Naive thymus-derived CD8-positive, alpha-beta T cell (primary cell): ENCODE measurements at regions not wholly inside any gene's neighbourhood (a gene's known extent, or its start where the extent isn't known, plus 50 kb on each side); places are given as distances from the start of the nearest gene placed in this dataset.
"Not testable (repeated sequence)": the region's sequence is repeated elsewhere in the genome, so short reads cannot be mapped to it uniquely, and the experiment has no call there.

Experiments used
- ATAC-seq, 2 donors: fragments of 150-1000 bp; cut with Tn5 transposase in 1 of 2; sonication (Bioruptor Pico), chemical (Tn5 transposase) in 1 of 2; 1 replicate in 1 of 2; 2 replicates in 1 of 2; pipeline ENCODE4 v1.10.0; 2021; ENCODE audit warnings: mild to moderate bottlenecking in 2 of 2, moderate library complexity in 2 of 2
- POLR2A ChIA-PET: fragments of 350-600 bp; sonication (Branson Sonifier 250); formaldehyde crosslinking; loops from one replicate; lab custom pipeline; 2021; ENCODE audit warnings: antibody characterized with exemption; lab: Charles Lee
- DNase-seq, 10 donors: peaks; one replicate each; pipeline versions ENCODE4 v3.0.0 to v3.0.0-alpha.2; 2020 to 2022
- H3K27ac Mint-ChIP-seq, 10 donors: one replicate each; pipeline ENCODE4 v1.8.0; 2020 to 2022; ENCODE audit warnings: mild to moderate bottlenecking in 10 of 10, mixed read lengths in 10 of 10, moderate library complexity in 4 of 10, inconsistent platforms in 1 of 10
- H3K27me3 Mint-ChIP-seq, 5 donors: one replicate each; pipeline ENCODE4 v1.8.0; 2021 to 2022; ENCODE audit warnings: mixed read lengths in 5 of 5
- H3K36me3 Mint-ChIP-seq, 3 donors: one replicate each; pipeline ENCODE4 v1.8.0; 2020 to 2022; ENCODE audit warnings: mixed read lengths in 3 of 3, mild to moderate bottlenecking in 2 of 3, inconsistent platforms in 1 of 3
- H3K4me1 Mint-ChIP-seq, 4 donors: one replicate each; pipeline ENCODE4 v1.8.0; 2021 to 2022; ENCODE audit warnings: mixed read lengths in 4 of 4
- H3K4me3 Mint-ChIP-seq, 10 donors: one replicate each; pipeline ENCODE4 v1.8.0; 2020 to 2022; ENCODE audit warnings: mild to moderate bottlenecking in 10 of 10, mixed read lengths in 10 of 10, moderate library complexity in 6 of 10, inconsistent platforms in 1 of 10
- H3K9me3 Mint-ChIP-seq, 9 donors: one replicate each; pipeline ENCODE4 v1.8.0; 2020 to 2022; ENCODE audit warnings: mixed read lengths in 9 of 9, mild to moderate bottlenecking in 3 of 9, inconsistent platforms in 1 of 9, moderate library complexity in 1 of 9

DNA sequence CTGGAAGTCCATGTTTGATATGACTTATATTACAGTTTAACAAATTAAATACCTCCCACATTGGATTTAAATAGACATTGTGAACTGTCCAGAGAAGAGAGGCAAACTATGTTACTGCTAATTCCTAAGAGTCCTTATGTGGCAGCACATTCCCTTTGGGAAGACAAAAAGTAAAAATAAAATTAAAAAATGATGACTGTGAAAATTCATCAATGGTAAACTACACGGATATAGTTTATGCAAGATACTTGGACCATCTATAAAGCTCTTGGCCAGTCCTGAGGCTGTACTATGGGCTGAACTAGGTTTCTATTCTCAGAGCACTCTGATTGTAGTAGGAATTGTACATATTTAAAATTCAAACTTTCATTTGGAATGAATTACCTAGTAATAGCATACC lies 206.4 kb downstream of the LRRK2 start:
- no peaks in the 10 kb centered on the region for H3K4me1 Mint-ChIP-seq

DNA sequence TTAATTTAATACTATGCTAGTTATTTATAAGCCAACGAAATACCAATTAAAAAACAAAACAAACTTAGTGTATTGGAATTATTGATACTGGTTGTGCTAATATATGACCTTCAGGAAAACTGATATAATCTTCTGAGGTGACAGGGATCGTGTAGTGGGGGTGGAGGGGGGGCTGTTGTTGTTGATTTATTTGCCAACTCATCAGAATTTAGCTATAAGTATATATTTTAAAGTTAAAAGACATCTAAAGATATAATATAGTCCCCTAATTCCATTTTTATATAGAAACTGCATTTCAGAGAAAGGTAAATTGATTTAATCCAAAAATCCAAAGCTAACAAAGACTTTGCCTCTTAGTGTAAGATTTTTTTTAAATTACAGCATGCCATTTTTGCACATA lies 210.5 kb downstream of the LRRK2 start:
- no peaks in the 10 kb centered on the region for H3K27me3 Mint-ChIP-seq
- H3K27ac Mint-ChIP-seq: no peak overlapping the region
- peaks cover 0 to 3% (median 0%) of the 10 kb centered on the region in 9 donors for H3K9me3 Mint-ChIP-seq
- POLR2A ChIA-PET: no interaction called here
- H3K36me3 Mint-ChIP-seq: no peaks in the 10 kb centered on the region
- DNase-seq (no peak), ATAC-seq (no peak)
- H3K4me1 Mint-ChIP-seq: no peaks in the 10 kb centered on the region
- no peak overlapping the region for H3K4me3 Mint-ChIP-seq

More for the DNA sequence above, 206.4 kb downstream of the LRRK2 start:
- no peak for DNase-seq
- Mint-ChIP-seq H3K4me3 (no peak overlapping the region), H3K9me3 (peaks cover 0 to 2% (median 0%) of the 10 kb centered on the region in 9 donors), H3K36me3 (no peaks in the 10 kb centered on the region), H3K27me3 (no peaks in the 10 kb centered on the region), H3K27ac (no peak overlapping the region)
- POLR2A ChIA-PET: no interaction called here
- ATAC-seq: no peak

DNA sequence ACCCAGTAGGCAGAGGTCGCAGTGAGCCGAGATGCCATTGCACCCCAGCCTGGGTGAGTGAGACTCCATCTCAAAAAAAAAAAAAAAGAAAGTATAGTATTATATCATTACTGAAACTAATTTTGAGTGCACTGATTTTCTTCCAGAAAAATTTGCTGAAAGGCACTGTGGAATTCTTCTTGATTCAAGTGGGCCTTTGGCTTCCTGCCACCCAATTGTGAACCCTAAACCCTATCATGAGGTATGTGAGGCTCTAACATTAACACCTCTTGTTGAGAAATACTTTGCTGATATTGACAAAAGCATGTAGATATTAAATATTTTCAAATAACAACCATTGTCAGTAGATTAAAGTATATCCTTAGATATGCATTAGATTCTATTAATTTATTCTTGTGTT lies 211.2 kb downstream of the LRRK2 start:
- no peaks in the 10 kb centered on the region for H3K27me3 Mint-ChIP-seq
- POLR2A ChIA-PET: no interaction called here

DNA sequence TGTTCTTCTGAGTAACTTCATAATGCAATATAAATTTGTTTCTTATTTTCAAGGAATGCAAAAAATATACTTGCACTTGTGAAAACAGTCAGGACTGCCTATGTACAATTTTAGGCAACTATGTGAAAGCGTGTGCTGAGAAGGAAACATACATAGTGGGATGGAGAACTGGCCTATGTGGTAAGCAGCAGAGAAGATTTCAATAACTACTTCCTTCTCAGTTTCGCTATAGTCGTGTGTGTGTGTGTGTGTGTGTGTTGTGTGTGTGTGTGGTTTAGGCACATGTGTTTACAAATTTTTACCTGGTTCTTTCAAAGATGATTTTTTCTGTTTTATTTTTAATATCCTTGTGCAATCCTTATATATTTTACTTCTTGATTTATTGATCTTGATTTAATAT lies 211.8 kb downstream of the LRRK2 start:
- no peak for ATAC-seq
- Mint-ChIP-seq H3K4me1 (no peaks in the 10 kb centered on the region), H3K9me3 (peaks cover 0 to 3% (median 0%) of the 10 kb centered on the region in 9 donors), H3K4me3 (no peak overlapping the region), H3K27ac (no peak overlapping the region), H3K27me3 (no peaks in the 10 kb centered on the region), H3K36me3 (no peaks in the 10 kb centered on the region)
- POLR2A ChIA-PET: no interaction called here
- no peak for DNase-seq

More for the DNA sequence above, 211.2 kb downstream of the LRRK2 start:
- peaks cover 0 to 3% (median 0%) of the 10 kb centered on the region in 9 donors for H3K9me3 Mint-ChIP-seq
- DNase-seq (no peak), ATAC-seq (no peak)
- no peaks in the 10 kb centered on the region for H3K36me3 Mint-ChIP-seq
- no peak overlapping the region for H3K4me3 Mint-ChIP-seq
- no peak overlapping the region for H3K27ac Mint-ChIP-seq
- no peaks in the 10 kb centered on the region for H3K4me1 Mint-ChIP-seq

DNA sequence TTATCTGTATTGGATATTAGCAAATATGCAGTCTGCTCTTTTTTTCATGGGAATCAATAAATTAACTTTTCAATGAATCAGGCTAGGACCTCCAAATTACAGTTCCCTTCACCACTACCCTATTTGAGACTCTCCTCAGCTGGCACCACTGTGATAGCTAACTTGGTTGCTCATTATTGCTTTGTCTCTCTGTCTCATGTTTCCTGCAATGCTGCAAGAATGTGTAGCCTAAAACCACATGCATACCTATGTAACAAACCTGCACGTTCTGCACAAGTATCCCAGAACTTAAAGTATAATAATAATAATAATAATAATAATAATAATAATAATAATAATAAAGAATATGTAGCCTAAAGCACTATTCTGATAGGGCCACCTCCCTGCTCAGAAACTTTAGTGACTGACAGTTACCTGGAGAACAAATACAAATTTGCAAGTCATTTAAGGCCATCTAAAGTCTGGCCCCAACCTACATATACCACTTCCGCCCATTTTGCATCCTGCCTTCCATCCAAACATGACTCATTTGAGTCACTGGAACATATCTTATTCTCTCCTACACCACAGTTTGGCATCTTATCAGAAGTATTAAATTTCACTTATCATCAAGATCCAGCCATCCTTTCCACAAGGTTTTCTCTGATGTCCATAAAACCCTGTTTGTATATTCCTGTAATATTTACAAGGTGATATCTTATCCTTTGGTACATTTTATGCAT lies 215.1 kb downstream of the LRRK2 start:
- Mint-ChIP-seq H3K27ac (no peak overlapping the region), H3K27me3 (no peaks in the 10 kb centered on the region), H3K9me3 (peaks cover 0 to 3% (median 0%) of the 10 kb centered on the region in 9 donors), H3K36me3 (no peaks in the 10 kb centered on the region), H3K4me1 (no peaks in the 10 kb centered on the region), H3K4me3 (no peak overlapping the region)
- ATAC-seq (no peak), DNase-seq (no peak)
- POLR2A ChIA-PET: no interaction called here

DNA sequence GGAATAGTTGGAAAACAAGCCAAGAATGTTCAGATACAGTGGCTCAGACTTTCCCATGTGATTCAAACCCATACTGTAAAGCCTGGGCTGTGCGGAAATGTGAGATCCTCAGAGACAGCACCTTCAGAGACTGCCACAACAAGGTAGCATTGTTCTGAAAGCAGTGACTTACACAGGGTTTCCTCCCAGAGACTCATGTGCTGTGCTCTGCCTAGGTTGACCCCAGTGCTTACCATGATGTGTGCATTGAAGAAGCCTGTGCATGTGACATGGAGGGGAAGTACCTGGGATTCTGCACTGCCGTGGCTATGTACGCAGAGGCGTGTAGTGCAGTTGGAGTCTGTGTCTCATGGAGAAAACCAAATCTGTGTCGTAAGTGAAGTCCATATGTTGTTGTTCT lies 219.4 kb downstream of the LRRK2 start:
- Mint-ChIP-seq H3K9me3 (peaks cover 0 to 3% (median 0%) of the 10 kb centered on the region in 9 donors), H3K27ac (no peak overlapping the region), H3K4me1 (no peaks in the 10 kb centered on the region), H3K36me3 (no peaks in the 10 kb centered on the region), H3K4me3 (no peak overlapping the region), H3K27me3 (no peaks in the 10 kb centered on the region)
- ATAC-seq (no peak), DNase-seq (no peak)
- POLR2A ChIA-PET: no interaction called here

DNA sequence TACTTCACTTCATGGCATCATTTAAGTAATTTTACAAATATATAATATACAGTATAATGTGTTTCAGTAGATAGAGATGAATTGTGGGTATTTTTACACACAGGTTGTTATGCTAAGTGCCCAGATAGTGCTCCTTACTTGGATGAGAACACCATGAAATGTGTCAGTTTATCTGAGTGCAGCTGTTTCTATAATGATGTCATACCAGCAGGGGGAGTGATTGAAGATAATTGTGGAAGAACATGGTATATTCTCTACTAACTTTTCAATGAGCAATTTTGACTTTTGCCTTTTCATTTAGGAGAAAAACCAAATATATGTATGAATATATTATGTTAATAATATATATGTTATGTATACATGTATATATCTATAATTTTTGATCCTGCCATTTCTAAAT lies 221.6 kb downstream of the LRRK2 start:
- no peak overlapping the region for H3K27ac Mint-ChIP-seq
- ATAC-seq (no peak), DNase-seq (no peak)
- no peaks in the 10 kb centered on the region for H3K27me3 Mint-ChIP-seq
- H3K36me3 Mint-ChIP-seq: no peaks in the 10 kb centered on the region
- H3K4me1 Mint-ChIP-seq: no peaks in the 10 kb centered on the region
- H3K4me3 Mint-ChIP-seq: no peak overlapping the region
- peaks cover 0 to 3% (median 0%) of the 10 kb centered on the region in 9 donors for H3K9me3 Mint-ChIP-seq
- POLR2A ChIA-PET: no interaction called here

DNA sequence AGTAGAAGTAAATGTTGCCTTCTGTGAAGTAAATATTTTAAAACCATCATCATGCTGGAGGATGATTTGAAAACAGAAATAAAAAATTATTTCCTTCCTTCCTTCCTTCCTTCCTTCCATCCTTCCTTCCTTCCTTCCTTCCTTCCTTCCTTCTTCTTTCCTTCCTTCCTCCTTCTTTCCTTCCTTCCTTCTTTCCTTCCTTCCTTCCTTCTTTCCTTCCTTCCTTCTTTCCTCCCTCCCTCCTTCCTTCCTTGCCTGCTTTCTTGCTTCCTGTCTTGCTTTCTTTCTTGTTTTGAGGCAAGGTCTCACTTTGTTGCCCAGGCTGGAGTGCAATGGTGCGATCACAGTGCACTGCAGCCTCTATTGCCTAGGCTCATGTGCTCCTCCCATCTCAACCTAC lies 223.7 kb downstream of the LRRK2 start:
- H3K27ac Mint-ChIP-seq, H3K36me3 Mint-ChIP-seq, H3K9me3 Mint-ChIP-seq, H3K27me3 Mint-ChIP-seq, H3K4me1 Mint-ChIP-seq, POLR2A ChIA-PET, DNase-seq, ATAC-seq, H3K4me3 Mint-ChIP-seq: not testable (repeated sequence)

DNA sequence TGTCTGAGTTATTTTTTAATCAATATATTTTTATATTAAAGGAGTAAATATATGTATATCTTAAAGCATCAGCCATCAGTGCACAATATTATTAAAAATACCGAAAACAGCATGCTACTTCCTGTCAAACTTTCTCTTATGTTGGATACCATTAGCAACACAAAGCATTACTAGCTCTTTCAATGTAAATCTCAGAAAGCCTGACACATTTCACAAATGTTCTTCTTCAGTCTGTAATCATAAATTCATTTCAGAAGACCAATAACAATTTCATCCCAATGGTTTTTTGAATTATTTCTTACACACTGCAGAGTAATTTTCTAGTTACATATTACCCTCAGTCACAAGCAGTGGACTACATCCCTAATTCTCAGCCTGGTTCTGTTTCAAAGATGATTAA lies 226.9 kb downstream of the LRRK2 start:
- H3K9me3 Mint-ChIP-seq: peaks cover 0 to 3% (median 0%) of the 10 kb centered on the region in 9 donors
- POLR2A ChIA-PET: no interaction called here
- H3K36me3 Mint-ChIP-seq: no peaks in the 10 kb centered on the region
- no peak for DNase-seq
- no peak overlapping the region for H3K27ac Mint-ChIP-seq
- no peak for ATAC-seq
- H3K4me1 Mint-ChIP-seq: no peaks in the 10 kb centered on the region
- peaks cover 0 to 2% (median 0%) of the 10 kb centered on the region in 5 donors for H3K27me3 Mint-ChIP-seq
- H3K4me3 Mint-ChIP-seq: no peak overlapping the region

DNA sequence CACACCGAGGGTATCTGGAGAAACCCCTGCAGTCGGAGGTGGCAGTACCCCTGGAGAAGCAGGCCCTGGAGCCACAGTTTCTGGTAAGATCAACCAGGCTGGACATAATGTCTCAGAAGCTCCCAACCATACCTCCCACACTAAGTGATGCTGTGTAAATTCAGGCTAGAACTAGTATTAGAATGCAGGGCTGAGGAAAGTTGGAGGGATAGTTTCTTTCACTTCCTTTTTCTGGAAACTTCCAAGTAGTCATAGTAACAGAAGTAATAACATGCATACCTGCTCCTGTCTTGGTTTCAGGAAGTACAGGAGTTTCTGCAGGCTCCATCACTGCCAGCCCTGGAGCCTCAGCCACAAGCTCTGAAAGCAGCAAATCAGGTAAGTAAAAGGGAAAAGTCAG lies 228.1 kb upstream of the CNTN1 start:
- Mint-ChIP-seq H3K9me3 (peaks cover 0 to 11% (median 4%) of the 10 kb centered on the region in 9 donors), H3K36me3 (no peaks in the 10 kb centered on the region), H3K4me3 (no peak overlapping the region), H3K27me3 (no peaks in the 10 kb centered on the region), H3K4me1 (no peaks in the 10 kb centered on the region), H3K27ac (no peak overlapping the region)
- no peak for DNase-seq
- ATAC-seq: no peak
- POLR2A ChIA-PET: no interaction called here

DNA sequence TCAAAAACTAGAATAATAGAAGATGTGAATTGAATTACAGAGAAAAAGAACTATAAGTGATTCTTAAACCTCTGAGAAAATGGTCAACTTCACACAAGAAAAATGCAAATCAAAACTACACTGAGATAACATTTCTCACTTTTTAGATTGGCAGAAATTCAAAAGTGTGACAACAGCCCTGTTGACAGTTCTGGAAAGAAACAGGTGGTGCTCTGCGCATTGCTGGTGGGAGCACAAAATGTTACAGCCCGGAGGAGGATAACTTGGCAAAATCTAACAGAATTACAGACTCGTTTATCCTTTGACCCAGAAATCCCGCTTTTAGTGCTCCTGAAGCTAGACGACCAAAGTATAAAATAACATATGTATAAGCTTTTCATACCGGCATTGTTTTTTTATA lies 222.5 kb upstream of the CNTN1 start:
- no peak for ATAC-seq
- H3K27me3 Mint-ChIP-seq: no peaks in the 10 kb centered on the region
- peaks cover 0 to 11% (median 0%) of the 10 kb centered on the region in 9 donors for H3K9me3 Mint-ChIP-seq
- no peaks in the 10 kb centered on the region for H3K36me3 Mint-ChIP-seq
- H3K4me3 Mint-ChIP-seq: no peak overlapping the region
- no peaks in the 10 kb centered on the region for H3K4me1 Mint-ChIP-seq
- DNase-seq: no peak
- POLR2A ChIA-PET: no interaction called here
- no peak overlapping the region for H3K27ac Mint-ChIP-seq

DNA sequence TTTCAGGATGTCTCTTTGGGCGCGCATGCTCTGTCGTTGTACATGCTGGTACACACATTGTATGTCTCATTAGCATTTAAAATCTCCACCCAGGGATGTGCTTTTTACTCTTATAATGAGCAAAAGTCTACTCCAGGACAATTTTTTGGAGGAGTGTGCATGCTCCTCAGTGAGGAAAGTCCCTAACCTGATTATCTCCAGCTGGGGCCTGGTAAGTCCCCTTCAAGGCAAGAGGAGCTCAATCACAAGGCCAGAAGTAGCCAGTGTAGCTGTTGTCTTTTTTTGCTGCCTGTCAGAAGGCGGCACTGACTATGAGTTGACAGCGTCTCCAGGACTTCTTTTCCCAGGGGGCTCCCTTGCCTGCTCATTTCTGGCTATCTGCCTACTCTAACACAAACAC lies 218.3 kb upstream of the CNTN1 start:
- ATAC-seq (no peak), DNase-seq (no peak)
- peaks cover 0 to 2% (median 0%) of the 10 kb centered on the region in 5 donors for H3K27me3 Mint-ChIP-seq
- H3K4me3 Mint-ChIP-seq: no peak overlapping the region
- H3K36me3 Mint-ChIP-seq: peaks cover 0 to 3% (median 0%) of the 10 kb centered on the region in 3 donors
- no peaks in the 10 kb centered on the region for H3K4me1 Mint-ChIP-seq
- no peak overlapping the region for H3K27ac Mint-ChIP-seq
- H3K9me3 Mint-ChIP-seq: peaks cover 0 to 2% (median 0%) of the 10 kb centered on the region in 9 donors
- POLR2A ChIA-PET: no interaction called here

DNA sequence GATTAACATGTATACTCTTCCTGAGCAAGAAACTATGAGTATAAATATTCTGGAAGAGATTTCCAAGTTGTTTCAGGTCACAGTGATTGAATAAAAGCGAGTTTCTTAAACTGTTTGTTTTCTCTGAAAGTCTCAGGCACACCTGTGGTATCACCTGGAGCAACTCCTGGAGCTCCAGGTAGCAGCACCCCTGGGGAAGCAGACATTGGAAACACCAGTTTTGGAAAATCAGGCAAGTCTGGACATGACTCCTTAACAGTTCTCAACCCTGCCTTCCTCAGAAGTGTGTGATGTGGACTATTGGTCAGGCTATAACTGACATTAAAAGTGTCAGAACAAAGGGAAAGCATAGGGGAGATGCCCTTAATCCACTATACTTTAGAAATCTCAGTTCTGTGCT lies 217.6 kb upstream of the CNTN1 start:
- ATAC-seq (no peak), DNase-seq (no peak)
- H3K4me3 Mint-ChIP-seq: no peak overlapping the region
- POLR2A ChIA-PET: no interaction called here
- H3K36me3 Mint-ChIP-seq: peaks cover 0 to 10% (median 0%) of the 10 kb centered on the region in 3 donors
- no peaks in the 10 kb centered on the region for H3K4me1 Mint-ChIP-seq
- H3K9me3 Mint-ChIP-seq: peaks cover 0 to 9% (median 2%) of the 10 kb centered on the region in 9 donors
- H3K27ac Mint-ChIP-seq: no peak overlapping the region
- H3K27me3 Mint-ChIP-seq: peaks cover 0 to 2% (median 0%) of the 10 kb centered on the region in 5 donors

DNA sequence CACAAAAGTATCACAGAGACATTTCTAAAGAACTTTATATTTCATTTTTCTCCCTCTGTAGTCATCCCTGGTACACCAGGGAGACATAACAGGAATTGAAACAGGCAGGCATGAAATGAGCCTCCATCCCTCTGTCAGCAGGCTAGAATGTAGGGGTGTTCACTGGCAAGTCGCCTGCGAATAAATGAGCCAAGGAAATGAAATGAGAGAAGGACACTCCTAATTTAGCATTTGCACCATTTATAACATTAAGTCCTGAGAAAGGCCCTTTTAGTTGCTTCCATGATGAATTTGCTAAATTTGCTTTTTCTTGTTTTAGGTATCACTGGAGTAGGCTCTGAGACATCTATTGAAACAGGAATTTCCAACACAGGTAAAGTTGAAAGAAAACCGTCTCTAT lies 192.4 kb upstream of the CNTN1 start:
- POLR2A ChIA-PET: no interaction called here
- no peak for ATAC-seq
- no peaks in the 10 kb centered on the region for H3K36me3 Mint-ChIP-seq

More for the DNA sequence above, 192.4 kb upstream of the CNTN1 start:
- Mint-ChIP-seq H3K4me3 (no peak overlapping the region), H3K27ac (no peak overlapping the region), H3K4me1 (no peaks in the 10 kb centered on the region), H3K9me3 (peaks cover 0 to 8% (median 0%) of the 10 kb centered on the region in 9 donors), H3K27me3 (no peaks in the 10 kb centered on the region)
- no peak for DNase-seq
